K562 (cell line): ENCODE measurements at regions not wholly inside any gene's neighbourhood (a gene's known extent, or its start where the extent isn't known, plus 50 kb on each side); places are given as distances from the start of the nearest gene placed in this dataset.

Source experiments
- ATAC-seq: fragments of 200-7000 bp; cut with Tn5 transposase; 3 replicates; pipeline ENCODE4 v1.9.1; 2020; ENCODE audit warnings: moderate library complexity
- BruUV-seq: library from RNA; stranded (reverse); fragments of 400-500 nt; replicated peaks from 2 replicates; lab custom pipeline; 2021; lab: Mats Ljungman, UMichigan
- CTCF ChIA-PET: fragments of 300-600 bp; formaldehyde crosslinking; extraction: SDS; loops from one replicate; lab custom pipeline; 2021; ENCODE audit warnings: low intra/inter-chr PET ratio; lab: Yijun Ruan, JAX
- POLR2A ChIA-PET: fragments of 300-600, 350-650 bp; sonication (Branson Sonifier 250); formaldehyde crosslinking; extraction: SDS; loops from one replicate; lab custom pipeline; 2021; ENCODE audit warnings: antibody characterized with exemption, inconsistent platforms; lab: Yijun Ruan, JAX
- DNase-seq, 4 experiments: peaks; one replicate each; pipeline versions ENCODE4 v3.0.0 to v3.0.0-alpha.2; 2011 to 2018; ENCODE audit warnings: low spot score in 3 of 4, mixed read lengths in 3 of 4; ENCODE audit errors: extremely low read depth in 1 of 4
- FAIRE-seq: peaks from 2 replicates; lab custom pipeline; 2011; peaks lifted over from hg19 to GRCh38; lab: Jason Lieb, UNC
- H2AFZ ChIP-seq: 2 replicates; pipeline ENCODE4 v1.6.0; 2011; ENCODE audit warnings: low read depth, low read length, control low read depth, inconsistent platforms
- H3K27ac ChIP-seq: fragments of 200-600 bp; 3 replicates; pipeline ENCODE4 v1.8.0; 2011; ENCODE audit warnings: low read depth, mild to moderate bottlenecking, control low read depth, inconsistent platforms, low read length, moderate library complexity, mixed read lengths; ENCODE audit errors: extremely low read depth
- H3K27me3 ChIP-seq, 2 experiments: fragments of 300-600 bp in 1 of 2; 2 replicates in 1 of 2; 3 replicates in 1 of 2; pipeline versions ENCODE4 v1.6.0 to v1.8.0; 2011; ENCODE audit warnings: inconsistent platforms in 2 of 2, low read length in 2 of 2, mild to moderate bottlenecking in 1 of 2, mixed read lengths in 1 of 2, moderate library complexity in 1 of 2; ENCODE audit not compliant: control insufficient read depth in 2 of 2, insufficient read depth in 2 of 2
- H3K36me3 ChIP-seq: fragments of 300-600 bp; 3 replicates; pipeline ENCODE4 v1.8.0; 2011; ENCODE audit warnings: mild to moderate bottlenecking, low read length, inconsistent platforms; ENCODE audit not compliant: control insufficient read depth, insufficient read depth
- H3K4me1 ChIP-seq, 2 experiments: fragments of 200-600 bp in 1 of 2; replicated peaks in 1 of 2; 2 replicates in 1 of 2; 3 replicates in 1 of 2; pipeline versions ENCODE4 v1.5.1 to v1.8.0; 2011; ENCODE audit warnings: inconsistent platforms in 2 of 2, low read length in 2 of 2, mild to moderate bottlenecking in 1 of 2, mixed read lengths in 1 of 2, moderate library complexity in 1 of 2; ENCODE audit not compliant: control insufficient read depth in 2 of 2, insufficient read depth in 2 of 2
- H3K4me2 ChIP-seq: 2 replicates; pipeline ENCODE4 v1.6.1; 2011; ENCODE audit warnings: low read length, control low read depth, inconsistent platforms, mixed read lengths; ENCODE audit not compliant: insufficient read depth
- H3K4me3 ChIP-seq: fragments of 200-600 bp; sonication (generic), shearing (Covaris generic); 2 replicates; pipeline ENCODE4 v1.5.1; 2016; ENCODE audit warnings: control low read depth, inconsistent platforms
- H3K79me2 ChIP-seq: fragments of 200-600 bp; 3 replicates; pipeline ENCODE4 v1.8.0; 2011; ENCODE audit warnings: low read length, inconsistent platforms; ENCODE audit not compliant: control insufficient read depth, insufficient read depth
- H3K9ac ChIP-seq, 2 experiments: 2 replicates each; pipeline versions ENCODE4 v1.6.0 to v1.6.1; 2011; ENCODE audit warnings: low read depth in 2 of 2, low read length in 2 of 2, control low read depth in 1 of 2, inconsistent platforms in 1 of 2, mild to moderate bottlenecking in 1 of 2, mixed read lengths in 1 of 2; ENCODE audit not compliant: insufficient read depth in 1 of 2
- H3K9me1 ChIP-seq: one replicate; pipeline ENCODE4 v1.6.0; 2011; ENCODE audit warnings: inconsistent platforms, mild to moderate bottlenecking, low read length, moderate library complexity; ENCODE audit not compliant: control insufficient read depth, insufficient read depth
- H3K9me3 ChIP-seq: replicated peaks from 2 replicates; pipeline ENCODE4 v1.5.1; 2011; ENCODE audit warnings: low read depth, low read length, inconsistent platforms; ENCODE audit not compliant: control insufficient read depth, insufficient read depth
- H4K20me1 ChIP-seq: replicated peaks from 2 replicates; pipeline ENCODE4 v1.6.1; 2011; ENCODE audit warnings: low read length, inconsistent platforms, mixed read lengths; ENCODE audit not compliant: control insufficient read depth, insufficient read depth
- ARID3B ChIP-seq: fragments of 250-450 bp; sonication (Bioruptor Pico); IDR thresholded peaks from 2 replicates; pipeline ENCODE4 v1.4.0; 2020; ENCODE audit warnings: borderline replicate concordance
- BHLHE40 ChIP-seq: IDR thresholded peaks from 2 replicates; pipeline ENCODE4 v1.6.1; 2011; ENCODE audit warnings: low read length, improper control_type of control experiment
- CHAMP1 ChIP-seq: fragments of 450-650 bp; IDR thresholded peaks from 2 replicates; pipeline ENCODE4 v1.6.1; 2016; ENCODE audit warnings: mild to moderate bottlenecking
- CREB1 ChIP-seq, 2 experiments: sonication (generic) in 1 of 2; formaldehyde crosslinking in 1 of 2; IDR thresholded peaks; 2 replicates each; pipeline versions ENCODE4 v1.6.1 to v1.8.0; 2012 to 2022; ENCODE audit warnings: inconsistent platforms in 1 of 2, mild to moderate bottlenecking in 1 of 2, missing genetic modification reagents in 1 of 2, moderate library complexity in 1 of 2
- E2F4 ChIP-seq: sonication (generic); formaldehyde crosslinking; IDR thresholded peaks from 2 replicates; pipeline ENCODE4 v1.8.0; 2022; ENCODE audit warnings: mild to moderate bottlenecking, low read depth, missing genetic modification reagents
- ELF2 ChIP-seq: fragments of 250-450 bp; sonication (Bioruptor Pico); IDR thresholded peaks from 2 replicates; pipeline ENCODE4 v1.5.0; 2021; ENCODE audit warnings: mild to moderate bottlenecking
- GABPB1 ChIP-seq: sonication (generic); formaldehyde crosslinking; IDR thresholded peaks from 2 replicates; pipeline ENCODE4 v1.8.0; 2022; ENCODE audit warnings: mild to moderate bottlenecking, missing genetic modification reagents
- HDGF ChIP-seq: fragments of 450-650 bp; IDR thresholded peaks from 2 replicates; pipeline ENCODE4 v1.6.1; 2016
- HOXB6 ChIP-seq: fragments of 250-450 bp; sonication (Bioruptor Pico); IDR thresholded peaks from 2 replicates; pipeline ENCODE4 v1.5.1; 2022; ENCODE audit warnings: mild to moderate bottlenecking, borderline replicate concordance
- KLF1 ChIP-seq: fragments of 450-650 bp; IDR thresholded peaks from 2 replicates; pipeline ENCODE4 v1.6.1; 2016; ENCODE audit warnings: missing genetic modification characterization, missing compliant biosample characterization
- POU5F1 ChIP-seq: fragments of 150-350 bp; IDR thresholded peaks from 2 replicates; pipeline ENCODE4 v1.6.1; 2014; ENCODE audit warnings: borderline replicate concordance, low read length, low read depth, mild to moderate bottlenecking; ENCODE audit not compliant: partially characterized antibody
- PRMT5 ChIP-seq: sonication (generic); formaldehyde crosslinking; IDR thresholded peaks from 2 replicates; pipeline ENCODE4 v1.5.0; 2020; ENCODE audit warnings: missing genetic modification reagents
- SNIP1 ChIP-seq: fragments of 450-650 bp; IDR thresholded peaks from 2 replicates; pipeline ENCODE4 v1.7.1; 2017; ENCODE audit warnings: low read depth, mild to moderate bottlenecking
- ZBED1 ChIP-seq: IDR thresholded peaks from 2 replicates; pipeline ENCODE4 v1.6.1; 2014
- ZNF3 ChIP-seq: fragments of 250-450 bp; sonication (Bioruptor Pico); IDR thresholded peaks from 2 replicates; pipeline ENCODE4 v1.5.0; 2021; ENCODE audit warnings: mild to moderate bottlenecking, moderate library complexity
- WGBS: fragments of 100-300 bp; shearing (Covaris generic); methylation state at CpG from one replicate; pipeline ENCODE4 v1.1.6; 2016; ENCODE audit warnings: low coverage, mixed read lengths; ENCODE audit not compliant: insufficient coverage; ENCODE audit errors: missing lambda C conversion rate; 5-methylcytosine and 5-hydroxymethylcytosine counted together
- in situ Hi-C: fragments of 300-500 bp; cut with MboI; formaldehyde crosslinking; loops from 4 replicates; pipeline ENCODE4 v1.15.0; 2018; ENCODE audit warnings: inconsistent platforms, mixed read lengths
- intact Hi-C: fragments of 100-400 bp; cut with micrococcal nuclease; formaldehyde crosslinking; loops from 2 replicates; pipeline ENCODE4 v1.14.2; 2022
- TF ChIP-seq, protein P1 (sequence below): fragments of 250-450 bp; sonication (Bioruptor Pico); IDR thresholded peaks from 2 replicates; pipeline ENCODE4 v1.8.0; 2021; ENCODE audit warnings: moderate library complexity, mild to moderate bottlenecking, inconsistent platforms

GRCh38 chr5:38121420-38121819, 136.9 kb upstream of the EGFLAM start:
- CTCF ChIA-PET: no interaction called here
- ATAC-seq (no peak), DNase-seq (no peak), FAIRE-seq (no peak)
- POLR2A ChIA-PET: no interaction called here
- in situ Hi-C loops: no loop called here
- Histone ChIP-seq H3K27me3 (no peaks in the 10 kb centered on the region), H3K9me3 (no peaks in the 10 kb centered on the region), H3K9me1 (no peaks in the 10 kb centered on the region), H3K4me1 (no peaks in the 10 kb centered on the region), H3K4me2 (no peak overlapping the region), H3K36me3 (no peaks in the 10 kb centered on the region), H3K79me2 (no peaks in the 10 kb centered on the region), H2AFZ (no peak overlapping the region), H3K27ac (no peak overlapping the region), H3K4me3 (no peak overlapping the region), H3K9ac (no peak overlapping the region), H4K20me1 (no peaks in the 10 kb centered on the region)
- no TSS peak for BruUV-seq
- intact Hi-C loops: no loop called here
- TF ChIP-seq ZBED1: no peak
- TF ChIP-seq E2F4 (CRISPR knock-in tag): no peak
- TF ChIP-seq ARID3B (CRISPR knock-in tag): no peak
- TF ChIP-seq SNIP1: no peak
- TF ChIP-seq BHLHE40: no peak
- TF ChIP-seq CHAMP1: no peak
- no peak for TF ChIP-seq PRMT5 (CRISPR knock-in tag)
- TF ChIP-seq CREB1 (IDR thresholded peaks at IDR 0.05): no peak
- no peak for TF ChIP-seq CREB1 (CRISPR knock-in tag; IDR thresholded peaks at IDR 0.05)
- no peak for TF ChIP-seq POU5F1
- no peak for TF ChIP-seq HDGF
- TF ChIP-seq GABPB1 (CRISPR knock-in tag): no peak
- TF ChIP-seq ELF2 (CRISPR knock-in tag): no peak
- no peak for TF ChIP-seq ZNF3 (CRISPR knock-in tag)
- TF ChIP-seq KLF1 (tag): no peak
- TF ChIP-seq, protein P1, sequence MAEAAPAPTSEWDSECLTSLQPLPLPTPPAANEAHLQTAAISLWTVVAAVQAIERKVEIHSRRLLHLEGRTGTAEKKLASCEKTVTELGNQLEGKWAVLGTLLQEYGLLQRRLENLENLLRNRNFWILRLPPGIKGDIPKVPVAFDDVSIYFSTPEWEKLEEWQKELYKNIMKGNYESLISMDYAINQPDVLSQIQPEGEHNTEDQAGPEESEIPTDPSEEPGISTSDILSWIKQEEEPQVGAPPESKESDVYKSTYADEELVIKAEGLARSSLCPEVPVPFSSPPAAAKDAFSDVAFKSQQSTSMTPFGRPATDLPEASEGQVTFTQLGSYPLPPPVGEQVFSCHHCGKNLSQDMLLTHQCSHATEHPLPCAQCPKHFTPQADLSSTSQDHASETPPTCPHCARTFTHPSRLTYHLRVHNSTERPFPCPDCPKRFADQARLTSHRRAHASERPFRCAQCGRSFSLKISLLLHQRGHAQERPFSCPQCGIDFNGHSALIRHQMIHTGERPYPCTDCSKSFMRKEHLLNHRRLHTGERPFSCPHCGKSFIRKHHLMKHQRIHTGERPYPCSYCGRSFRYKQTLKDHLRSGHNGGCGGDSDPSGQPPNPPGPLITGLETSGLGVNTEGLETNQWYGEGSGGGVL (CRISPR knock-in tag): no peak
- TF ChIP-seq HOXB6 (CRISPR knock-in tag): no peak
- 0% methylated on average over 2 of the region's 2 CpGs for WGBS
